Left lobe of liver (tissue), 2 donors: ENCODE measurements at regions not wholly inside any gene's neighbourhood (a gene's known extent, or its start where the extent isn't known, plus 50 kb on each side); places are given as distances from the start of the nearest gene placed in this dataset.
"Not testable (repeated sequence)": the region's sequence is repeated elsewhere in the genome, so short reads cannot be mapped to it uniquely, and the experiment has no call there.

Experiments used
- ATAC-seq: fragments of 200-7000 bp; cut with Tn5 transposase; one replicate; pipeline ENCODE4 v1.9.1; 2020; ENCODE audit warnings: mild to moderate bottlenecking, moderate library complexity
- DNase-seq: peaks from one replicate; pipeline ENCODE4 v3.0.0-alpha.2; 2020; ENCODE audit warnings: low spot score
- donor health status: DM: no; HTN: no; CAD: no; lungs with moderate emphysema.
- donor health status: DM: no; HTN: yes; CAD: no.

- peak; percentile 86 for DNase-seq
- ATAC-seq, result peak; percentile 91
Observed at GRCh38 chr9:2427120-2427891, 194.3 kb upstream of the VLDLR start.

GRCh38 chr9:2439957-2440356 lies 181.6 kb upstream of the VLDLR start:
- ATAC-seq, result no peak
- DNase-seq, result no peak

GRCh38 chr9:2443933-2444332 lies 177.7 kb upstream of the VLDLR start:
- DNase-seq, ATAC-seq: not testable (repeated sequence)

- ATAC-seq (no peak), DNase-seq (no peak)
Observed at GRCh38 chr9:2448193-2448738, 173.3 kb upstream of the VLDLR start.

GRCh38 chr9:2453106-2453505 lies 168.5 kb upstream of the VLDLR start:
- DNase-seq (no peak), ATAC-seq (no peak)

GRCh38 chr9:2453701-2454100 lies 167.9 kb upstream of the VLDLR start:
- no peak for ATAC-seq
- no peak for DNase-seq

GRCh38 chr9:2459756-2460155 lies 161.8 kb upstream of the VLDLR start:
- ATAC-seq (no peak), DNase-seq (no peak)

GRCh38 chr9:2461892-2462291 lies 159.7 kb upstream of the VLDLR start:
- ATAC-seq, result no peak
- DNase-seq, result no peak

- DNase-seq (no peak), ATAC-seq (no peak)
Observed at GRCh38 chr9:2464624-2465023, 157.0 kb upstream of the VLDLR start.

- DNase-seq (no peak), ATAC-seq (no peak)
Observed at GRCh38 chr9:2465516-2465915, 156.1 kb upstream of the VLDLR start.

GRCh38 chr9:2465921-2466460 lies 155.6 kb upstream of the VLDLR start:
- no peak for DNase-seq
- ATAC-seq, result peak; percentile 98

- ATAC-seq, result peak; percentile 70
- peak; percentile 48 for DNase-seq
Observed at GRCh38 chr9:2466703-2467102, 154.9 kb upstream of the VLDLR start.

GRCh38 chr9:2469681-2470221 lies 151.8 kb upstream of the VLDLR start:
- DNase-seq, result no peak
- peak; percentile 27 for ATAC-seq

- no peak for DNase-seq
- no peak for ATAC-seq
Observed at GRCh38 chr9:2473681-2474080, 147.9 kb upstream of the VLDLR start.

- ATAC-seq, result no peak
- DNase-seq, result no peak
Observed at GRCh38 chr9:2477755-2478154, 143.8 kb upstream of the VLDLR start.

GRCh38 chr9:2478421-2478820 lies 143.2 kb upstream of the VLDLR start:
- DNase-seq (no peak), ATAC-seq (no peak)

GRCh38 chr9:2479056-2479565 lies 142.5 kb upstream of the VLDLR start:
- ATAC-seq (no peak), DNase-seq (no peak)

- no peak for ATAC-seq
- DNase-seq, result no peak
Observed at GRCh38 chr9:2480255-2480837, 141.2 kb upstream of the VLDLR start.

- DNase-seq (no peak), ATAC-seq (no peak)
Observed at GRCh38 chr9:2481216-2481615, 140.4 kb upstream of the VLDLR start.

GRCh38 chr9:2486988-2487387 lies 134.6 kb upstream of the VLDLR start:
- DNase-seq (no peak), ATAC-seq (no peak)

GRCh38 chr9:2489838-2490314 lies 131.7 kb upstream of the VLDLR start:
- DNase-seq (no peak), ATAC-seq (no peak)

GRCh38 chr9:2492161-2492560 lies 129.4 kb upstream of the VLDLR start:
- ATAC-seq (no peak), DNase-seq (no peak)
